Fibroblast of lung (primary cell): ENCODE measurements at regions not wholly inside any gene's neighbourhood (a gene's known extent, or its start where the extent isn't known, plus 50 kb on each side); places are given as distances from the start of the nearest gene placed in this dataset.

ENCODE experiments used
- DNase-seq, 2 donors: peaks; one replicate each; pipeline versions ENCODE4 v3.0.0 to v3.0.0-alpha.2; 2010; ENCODE audit warnings: low read depth in 2 of 2
- H2AFZ ChIP-seq: 2 replicates; pipeline ENCODE4 v1.5.1; 2012; ENCODE audit warnings: low read length, control low read depth, inconsistent platforms
- H3K27ac ChIP-seq: 2 replicates; pipeline ENCODE4 v1.5.1; 2011; ENCODE audit warnings: low read length, control low read depth; ENCODE audit not compliant: insufficient read depth
- H3K27me3 ChIP-seq: 2 replicates; pipeline ENCODE4 v1.5.1; 2011; ENCODE audit warnings: mild to moderate bottlenecking, low read length; ENCODE audit not compliant: control insufficient read depth, insufficient read depth
- H3K36me3 ChIP-seq: 2 replicates; pipeline ENCODE4 v1.5.1; 2011; ENCODE audit warnings: low read length; ENCODE audit not compliant: control insufficient read depth, insufficient read depth
- H3K4me1 ChIP-seq: 2 replicates; pipeline ENCODE4 v1.5.1; 2011; ENCODE audit warnings: low read length; ENCODE audit not compliant: control insufficient read depth, insufficient read depth; ENCODE audit errors: extremely low read depth
- H3K4me2 ChIP-seq: 2 replicates; pipeline ENCODE4 v1.5.1; 2011; ENCODE audit warnings: low read length, control low read depth; ENCODE audit not compliant: insufficient read depth; ENCODE audit errors: extremely low read depth
- H3K4me3 ChIP-seq, 4 experiments: fragments of 200-600 bp in 1 of 4; sonication (generic) in 1 of 4; replicated peaks in 1 of 4; 2 replicates each; pipeline ENCODE4 v1.5.1; 2011 to 2016; ENCODE audit warnings: low read length in 4 of 4, low read depth in 3 of 4, mild to moderate bottlenecking in 3 of 4, control low read depth in 2 of 4, inconsistent platforms in 1 of 4, mixed read lengths in 1 of 4; ENCODE audit not compliant: insufficient read depth in 1 of 4; ENCODE audit errors: control extremely low read depth in 1 of 4
- H3K79me2 ChIP-seq: 2 replicates; pipeline ENCODE4 v1.5.1; 2012; ENCODE audit warnings: mild to moderate bottlenecking, low read length, inconsistent platforms; ENCODE audit not compliant: control insufficient read depth, insufficient read depth
- H3K9ac ChIP-seq: 2 replicates; pipeline ENCODE4 v1.5.1; 2011; ENCODE audit warnings: mild to moderate bottlenecking, low read length, control low read depth; ENCODE audit not compliant: insufficient read depth
- H3K9me3 ChIP-seq: 2 replicates; pipeline ENCODE4 v1.5.1; 2012; ENCODE audit warnings: low read depth, low read length; ENCODE audit not compliant: control insufficient read depth, insufficient read depth
- H4K20me1 ChIP-seq: 2 replicates; pipeline ENCODE4 v1.5.1; 2011; ENCODE audit warnings: low read length; ENCODE audit not compliant: control insufficient read depth, insufficient read depth; ENCODE audit errors: extremely low read depth
- EZH2 ChIP-seq: IDR thresholded peaks from 2 replicates; pipeline ENCODE4 v1.5.1; 2012; ENCODE audit warnings: low read length, control low read depth, mild to moderate bottlenecking; ENCODE audit errors: missing control alignments
- TF ChIP-seq, protein P1 (sequence below), 2 donors: IDR thresholded peaks in 1 of 2; conservative IDR thresholded peaks in 1 of 2; 1 replicate in 1 of 2; 2 replicates in 1 of 2; pipeline ENCODE4 v1.5.1; 2011 to 2012; ENCODE audit warnings: low read length in 2 of 2, control low read depth in 1 of 2, inconsistent platforms in 1 of 2, low read depth in 1 of 2, mild to moderate bottlenecking in 1 of 2

DNA sequence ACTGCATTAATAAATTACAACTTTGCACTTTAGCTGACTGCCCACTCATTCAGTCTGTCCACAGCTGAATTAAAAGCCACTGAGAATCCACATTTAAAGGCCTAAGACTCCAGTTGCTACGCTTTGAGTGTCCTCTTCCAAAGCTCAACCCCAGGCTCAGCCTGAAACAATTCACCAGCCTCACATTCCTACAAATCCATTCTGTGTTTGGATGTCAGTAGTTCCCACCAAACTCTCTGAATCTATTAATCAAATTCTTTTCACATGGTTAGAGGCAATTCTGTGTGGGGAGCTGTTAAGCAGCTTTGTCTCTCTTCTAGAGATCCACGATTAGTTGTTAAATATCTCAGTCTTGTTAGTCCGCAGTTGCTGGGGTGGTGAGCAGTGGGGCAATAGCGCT is 116.8 kb upstream of the UBE2E2 start:
- Histone ChIP-seq H3K36me3 (no peaks in the 10 kb centered on the region), H2AFZ (no peak overlapping the region), H3K9ac (no peak overlapping the region), H3K9me3 (no peaks in the 10 kb centered on the region), H3K79me2 (no peaks in the 10 kb centered on the region), H3K4me2 (no peak overlapping the region), H3K27ac (no peak overlapping the region), H3K4me1 (no peaks in the 10 kb centered on the region), H4K20me1 (no peaks in the 10 kb centered on the region), H3K27me3 (no peaks in the 10 kb centered on the region), H3K4me3 (no peak overlapping the region)
- peak in 1 of 2 donors; percentile 65 for DNase-seq
- TF ChIP-seq, protein P1, sequence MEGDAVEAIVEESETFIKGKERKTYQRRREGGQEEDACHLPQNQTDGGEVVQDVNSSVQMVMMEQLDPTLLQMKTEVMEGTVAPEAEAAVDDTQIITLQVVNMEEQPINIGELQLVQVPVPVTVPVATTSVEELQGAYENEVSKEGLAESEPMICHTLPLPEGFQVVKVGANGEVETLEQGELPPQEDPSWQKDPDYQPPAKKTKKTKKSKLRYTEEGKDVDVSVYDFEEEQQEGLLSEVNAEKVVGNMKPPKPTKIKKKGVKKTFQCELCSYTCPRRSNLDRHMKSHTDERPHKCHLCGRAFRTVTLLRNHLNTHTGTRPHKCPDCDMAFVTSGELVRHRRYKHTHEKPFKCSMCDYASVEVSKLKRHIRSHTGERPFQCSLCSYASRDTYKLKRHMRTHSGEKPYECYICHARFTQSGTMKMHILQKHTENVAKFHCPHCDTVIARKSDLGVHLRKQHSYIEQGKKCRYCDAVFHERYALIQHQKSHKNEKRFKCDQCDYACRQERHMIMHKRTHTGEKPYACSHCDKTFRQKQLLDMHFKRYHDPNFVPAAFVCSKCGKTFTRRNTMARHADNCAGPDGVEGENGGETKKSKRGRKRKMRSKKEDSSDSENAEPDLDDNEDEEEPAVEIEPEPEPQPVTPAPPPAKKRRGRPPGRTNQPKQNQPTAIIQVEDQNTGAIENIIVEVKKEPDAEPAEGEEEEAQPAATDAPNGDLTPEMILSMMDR (conservative IDR thresholded peaks at IDR 0.05 in 1 of 2, IDR thresholded peaks at IDR 0.05 in 1 of 2; ENCODE audit: low read depth in 1 of 2, low read length in 2 of 2) = no peak
- no peak for TF ChIP-seq EZH2

DNA sequence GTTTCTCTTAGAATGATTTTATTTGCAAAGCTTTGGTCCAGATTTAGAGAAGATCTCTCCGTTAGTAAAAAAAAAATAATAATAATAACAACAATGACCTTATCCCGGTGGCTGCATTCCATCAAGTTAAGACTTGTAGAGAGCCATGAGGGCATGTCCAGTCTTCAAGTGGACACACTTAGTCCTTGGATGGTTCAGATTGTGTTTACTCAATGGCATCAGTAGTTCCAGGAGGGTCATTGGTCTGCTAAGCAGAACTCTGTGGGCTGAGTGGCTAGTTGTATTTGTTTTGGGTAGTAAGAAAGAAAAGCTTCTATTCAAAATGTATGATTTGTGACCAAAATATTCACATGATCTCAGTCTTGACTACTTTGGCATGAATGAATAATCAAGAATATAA is 116.3 kb upstream of the UBE2E2 start:
- no peaks in the 10 kb centered on the region for H4K20me1 ChIP-seq
- DNase-seq = no peak
- no peaks in the 10 kb centered on the region for H3K4me1 ChIP-seq
- H3K36me3 ChIP-seq = no peaks in the 10 kb centered on the region
- no peak overlapping the region for H3K9ac ChIP-seq
- H2AFZ ChIP-seq = no peak overlapping the region
- no peaks in the 10 kb centered on the region for H3K9me3 ChIP-seq
- H3K79me2 ChIP-seq = no peaks in the 10 kb centered on the region
- H3K4me2 ChIP-seq = no peak overlapping the region
- H3K27ac ChIP-seq = no peak overlapping the region
- no peaks in the 10 kb centered on the region for H3K27me3 ChIP-seq
- no peak for TF ChIP-seq EZH2
- TF ChIP-seq, protein P1 (conservative IDR thresholded peaks at IDR 0.05 in 1 of 2, IDR thresholded peaks at IDR 0.05 in 1 of 2; ENCODE audit: low read depth in 1 of 2, low read length in 2 of 2) = no peak
- H3K4me3 ChIP-seq = no peak overlapping the region

DNA sequence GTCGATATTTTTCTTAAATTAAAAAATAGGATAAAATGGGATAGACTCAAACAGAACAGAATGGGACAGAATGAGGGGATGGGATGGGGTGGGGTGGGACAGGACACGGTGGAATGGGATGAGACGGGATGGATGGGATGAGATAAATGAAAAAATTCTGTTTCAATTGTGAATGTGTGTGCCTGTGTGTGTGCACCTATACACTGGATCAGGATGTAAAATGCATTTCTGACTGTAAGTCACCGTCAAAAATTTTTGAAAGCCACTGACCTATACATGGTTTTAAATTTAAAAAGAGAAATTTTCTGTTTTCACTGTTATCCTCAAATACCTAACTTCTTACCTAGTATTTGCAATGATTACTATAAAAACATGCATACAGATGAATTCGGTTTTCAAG is 108.7 kb upstream of the UBE2E2 start:
- Histone ChIP-seq H3K79me2 (no peaks in the 10 kb centered on the region), H2AFZ (no peak overlapping the region), H3K36me3 (no peaks in the 10 kb centered on the region), H3K9ac (no peak overlapping the region), H4K20me1 (no peaks in the 10 kb centered on the region), H3K9me3 (no peaks in the 10 kb centered on the region), H3K27ac (no peak overlapping the region), H3K4me2 (no peak overlapping the region), H3K27me3 (no peaks in the 10 kb centered on the region), H3K4me3 (no peak overlapping the region), H3K4me1 (no peaks in the 10 kb centered on the region)
- DNase-seq = no peak
- no peak for TF ChIP-seq EZH2
- TF ChIP-seq, protein P1 (conservative IDR thresholded peaks at IDR 0.05 in 1 of 2, IDR thresholded peaks at IDR 0.05 in 1 of 2; ENCODE audit: low read depth in 1 of 2, low read length in 2 of 2) = no peak
